ENCODE measurements at regions not wholly inside any gene's neighbourhood (a gene's known extent, or its start where the extent isn't known, plus 50 kb on each side); places are given as distances from the start of the nearest gene placed in this dataset.

DNA sequence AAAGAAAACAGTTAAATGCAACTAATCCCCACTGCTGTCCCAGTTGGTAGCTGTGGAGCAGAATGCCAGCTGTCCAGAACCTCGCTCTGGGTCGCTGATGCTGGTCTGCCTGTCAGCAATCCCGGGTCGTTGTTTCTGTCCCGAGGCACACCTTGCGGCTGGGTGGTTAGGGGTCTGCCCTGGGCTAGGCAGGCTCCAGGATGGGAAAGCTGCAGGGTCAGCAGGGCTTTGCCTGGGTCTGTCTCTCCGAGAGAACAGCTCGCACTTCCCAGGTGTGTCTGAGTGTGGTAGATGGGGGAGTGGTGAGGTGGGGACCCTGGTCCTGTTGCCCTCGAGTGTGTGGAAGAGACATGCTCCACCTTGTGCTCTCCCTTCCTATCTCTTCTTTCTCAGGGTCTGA is 261.2 kb downstream of the CLIC5 start:
- no peak for DNase-seq (ENCODE audit: low read depth in 1 of 2, low spot score in 1 of 2)
- in situ Hi-C loops (cut with HindIII; ENCODE audit: low pct_unique_long_range_greater_than_20kb, low sequenced_read_pairs) = no loop called here
- TF ChIP-seq JUND (IDR thresholded peaks at IDR 0.05; ENCODE audit: low read depth) = no peak

DNA sequence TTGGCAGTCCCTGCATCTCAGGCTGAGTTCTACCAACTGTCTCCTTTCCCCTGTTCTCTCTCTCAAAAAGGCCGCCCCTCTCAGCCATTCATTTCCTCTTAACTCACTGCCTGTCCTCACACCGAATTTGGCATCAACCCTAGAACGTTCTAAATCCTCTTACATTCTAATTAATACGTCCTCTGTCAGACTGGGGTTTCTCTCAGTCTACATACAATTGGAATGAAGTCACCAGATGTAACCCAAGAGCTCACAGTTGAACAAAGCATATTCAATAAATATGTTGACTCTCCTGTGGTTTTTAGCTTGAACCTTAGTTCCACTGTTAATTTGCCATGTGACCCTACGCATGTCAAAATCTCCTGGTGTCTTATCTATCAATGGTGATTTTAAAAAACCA is 269.6 kb downstream of the CLIC5 start:
- no peak for TF ChIP-seq JUND (IDR thresholded peaks at IDR 0.05; ENCODE audit: low read depth)
- in situ Hi-C loops (cut with HindIII; ENCODE audit: low pct_unique_long_range_greater_than_20kb, low sequenced_read_pairs) = no loop called here
- DNase-seq (ENCODE audit: low read depth in 1 of 2, low spot score in 1 of 2) = peak in 1 of 2 experiments; percentile 13

DNA sequence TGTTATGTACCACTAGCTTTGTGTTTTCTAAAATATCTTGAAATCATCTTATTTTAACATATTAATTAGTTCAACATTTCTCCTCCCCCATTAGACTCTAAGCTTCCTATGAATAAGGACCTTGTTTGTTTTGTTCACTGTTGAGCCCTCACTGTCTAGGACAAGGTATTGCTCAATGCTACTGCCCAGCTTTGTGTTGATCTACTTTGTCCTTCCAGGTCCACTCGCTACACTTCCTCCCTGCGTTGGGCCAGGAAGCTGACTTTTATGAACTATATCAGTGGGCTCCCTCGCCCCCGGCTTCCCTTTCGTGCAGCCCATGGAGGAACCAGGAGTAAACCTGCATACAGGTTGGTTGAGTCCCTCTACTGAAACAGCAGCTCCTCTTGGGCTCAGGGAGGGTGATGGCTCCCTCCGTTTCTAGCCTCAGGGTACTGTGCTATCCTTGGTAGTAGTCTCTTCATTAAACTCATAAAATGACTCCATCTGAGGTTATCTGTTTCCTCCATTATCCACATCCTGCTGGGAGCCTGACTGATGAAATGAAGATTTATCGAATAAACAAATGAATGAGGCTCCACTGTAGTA is 272.5 kb downstream of the CLIC5 start:
- in situ Hi-C loops (cut with HindIII; ENCODE audit: low pct_unique_long_range_greater_than_20kb, low sequenced_read_pairs) = no loop called here
- TF ChIP-seq JUND (IDR thresholded peaks at IDR 0.05; ENCODE audit: low read depth) = no peak
- no peak for DNase-seq (ENCODE audit: low read depth in 1 of 2, low spot score in 1 of 2)

DNA sequence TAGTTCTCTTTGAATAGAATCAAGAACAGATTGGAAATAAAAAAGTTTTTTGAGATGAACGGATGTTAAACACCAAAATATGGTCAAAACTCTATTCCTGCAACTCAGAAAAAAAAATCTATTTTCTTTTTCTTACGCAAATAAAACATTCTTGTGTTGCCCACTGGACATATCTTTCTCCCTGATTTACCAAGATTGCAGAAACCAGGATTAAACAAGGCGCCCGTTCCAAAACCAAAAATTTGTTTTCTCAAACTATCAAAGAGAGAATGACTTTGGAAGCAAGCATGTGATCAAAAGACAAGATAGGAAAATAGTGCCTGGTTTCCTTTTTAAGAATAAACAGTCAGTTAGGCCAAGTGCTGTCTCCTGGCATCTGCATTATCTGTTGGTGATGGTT is 273.1 kb downstream of the CLIC5 start:
- in situ Hi-C loops (cut with HindIII; ENCODE audit: low pct_unique_long_range_greater_than_20kb, low sequenced_read_pairs) = no loop called here
- no peak for DNase-seq (ENCODE audit: low read depth in 1 of 2, low spot score in 1 of 2)

DNA sequence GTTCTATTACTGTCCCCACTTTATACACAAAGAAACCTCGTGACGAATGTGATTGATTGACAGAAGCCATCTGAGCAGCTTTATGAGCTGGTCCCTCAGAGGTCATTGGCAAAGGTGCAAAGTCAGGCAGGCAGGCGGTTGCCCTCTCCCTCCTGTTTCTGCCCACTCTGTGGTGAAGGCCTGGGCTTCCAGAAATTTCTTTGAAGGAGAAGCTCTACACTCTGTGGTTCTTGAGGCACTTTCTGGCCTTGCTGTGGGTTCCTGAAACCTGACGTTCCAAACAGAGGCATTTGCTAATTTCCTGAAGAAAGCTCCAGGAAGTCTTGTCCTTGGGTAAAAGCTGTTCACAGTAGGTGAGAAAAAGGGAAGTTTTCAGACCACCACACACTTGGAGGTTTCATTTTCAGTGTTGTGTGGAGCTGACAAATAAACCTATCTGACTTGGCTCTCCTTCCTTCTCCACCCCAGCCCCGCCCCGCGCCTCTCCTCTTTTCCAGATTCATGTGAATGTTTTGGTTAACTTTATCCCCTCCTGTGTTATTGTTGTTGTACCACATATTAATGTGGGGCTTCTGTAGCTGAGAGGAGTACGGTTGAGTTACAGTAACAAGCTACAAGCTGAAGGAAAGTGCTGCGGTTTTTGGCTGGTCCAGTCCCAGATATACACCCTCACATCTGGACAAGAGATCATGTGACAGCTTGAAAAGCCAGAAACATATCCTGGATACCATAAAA is 274.1 kb downstream of the CLIC5 start:
- in situ Hi-C loops (cut with HindIII; ENCODE audit: low pct_unique_long_range_greater_than_20kb, low sequenced_read_pairs) = no loop called here
- no peak for DNase-seq (ENCODE audit: low read depth in 1 of 2, low spot score in 1 of 2)
- no peak for TF ChIP-seq JUND (IDR thresholded peaks at IDR 0.05; ENCODE audit: low read depth)

More for the DNA sequence above, 273.1 kb downstream of the CLIC5 start:
- no peak for TF ChIP-seq JUND (IDR thresholded peaks at IDR 0.05; ENCODE audit: low read depth)

DNA sequence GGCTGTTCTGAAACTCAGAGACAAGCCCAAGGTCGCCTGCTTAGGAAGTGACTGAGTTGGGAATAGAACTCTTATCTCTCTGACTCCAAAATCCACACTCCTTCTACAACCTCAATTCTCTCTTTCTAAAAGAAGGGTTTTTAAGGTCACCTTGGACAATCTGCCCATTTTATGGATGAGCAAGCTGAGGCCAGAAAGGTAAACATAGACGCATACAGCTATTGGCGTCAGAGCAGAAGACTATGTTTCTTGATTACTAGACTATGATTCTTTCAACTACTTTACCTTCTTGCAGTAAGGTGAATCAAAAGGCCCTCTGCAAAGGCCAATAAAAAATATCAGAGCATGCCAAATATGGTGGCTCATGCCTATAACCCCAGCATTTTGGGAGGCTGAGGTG is 276.6 kb downstream of the CLIC5 start:
- in situ Hi-C loops (cut with HindIII; ENCODE audit: low pct_unique_long_range_greater_than_20kb, low sequenced_read_pairs) = no loop called here
- no peak for DNase-seq (ENCODE audit: low read depth in 1 of 2, low spot score in 1 of 2)
- no peak for TF ChIP-seq JUND (IDR thresholded peaks at IDR 0.05; ENCODE audit: low read depth)

DNA sequence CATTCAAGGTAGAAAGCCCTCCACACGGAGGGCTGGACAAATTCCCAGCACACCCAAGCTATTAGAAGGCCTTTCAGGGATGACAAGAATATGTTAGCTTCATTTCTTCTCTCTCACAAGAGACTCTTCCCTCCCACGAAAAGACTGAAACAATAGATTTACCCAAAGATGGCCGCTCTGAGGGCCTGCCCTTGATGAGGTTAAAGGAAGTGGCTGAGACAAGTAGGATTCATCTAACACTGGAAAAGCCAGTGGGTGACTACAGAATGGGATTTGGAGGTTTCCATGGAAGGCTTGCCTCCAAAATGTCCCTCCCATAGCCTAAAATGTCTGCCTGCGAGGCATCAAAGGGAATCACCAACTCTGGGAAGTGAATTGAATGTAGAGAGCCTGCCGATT is 277.6 kb downstream of the CLIC5 start:
- no peak for TF ChIP-seq JUND (IDR thresholded peaks at IDR 0.05; ENCODE audit: low read depth)
- no peak for DNase-seq (ENCODE audit: low read depth in 1 of 2, low spot score in 1 of 2)
- in situ Hi-C loops (cut with HindIII; ENCODE audit: low pct_unique_long_range_greater_than_20kb, low sequenced_read_pairs) = no loop called here

DNA sequence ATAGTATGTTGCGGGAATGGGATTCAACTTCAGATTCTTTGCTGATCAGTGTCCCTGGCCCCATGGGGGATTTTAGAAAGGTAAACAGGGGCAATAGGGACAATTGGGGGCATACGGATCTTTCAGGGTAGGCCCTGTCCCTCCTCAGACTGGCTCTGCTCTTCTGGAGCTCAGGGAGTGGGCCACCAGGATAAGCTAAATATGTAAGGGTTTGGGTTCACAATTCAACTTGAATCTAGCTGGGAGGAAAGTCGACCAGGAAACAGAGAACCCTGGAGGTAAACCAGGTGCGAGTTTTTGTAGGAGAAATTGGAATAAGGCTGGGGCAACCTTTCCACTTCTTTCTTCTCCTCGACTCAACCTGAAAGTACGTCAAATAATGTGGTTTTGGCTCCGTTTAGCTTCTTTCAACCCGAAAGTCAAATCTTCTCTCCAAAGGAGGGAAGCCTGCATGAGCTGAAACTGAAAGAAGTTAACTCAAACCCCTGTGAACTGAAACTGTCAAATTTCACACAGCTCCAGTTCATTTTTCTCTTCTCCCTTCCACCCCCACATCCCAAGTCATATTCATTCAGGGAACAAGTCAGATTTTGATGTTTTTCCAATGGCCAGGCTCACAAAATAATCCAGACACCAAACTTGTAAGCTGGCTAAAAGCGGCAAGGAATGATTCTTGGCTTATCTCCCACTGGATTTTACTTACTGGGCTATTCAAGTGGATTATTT is 278.2 kb downstream of the CLIC5 start:
- no peak for DNase-seq (ENCODE audit: low read depth in 1 of 2, low spot score in 1 of 2)
- no peak for TF ChIP-seq JUND (IDR thresholded peaks at IDR 0.05; ENCODE audit: low read depth)
- in situ Hi-C loops (cut with HindIII; ENCODE audit: low pct_unique_long_range_greater_than_20kb, low sequenced_read_pairs) = no loop called here

DNA sequence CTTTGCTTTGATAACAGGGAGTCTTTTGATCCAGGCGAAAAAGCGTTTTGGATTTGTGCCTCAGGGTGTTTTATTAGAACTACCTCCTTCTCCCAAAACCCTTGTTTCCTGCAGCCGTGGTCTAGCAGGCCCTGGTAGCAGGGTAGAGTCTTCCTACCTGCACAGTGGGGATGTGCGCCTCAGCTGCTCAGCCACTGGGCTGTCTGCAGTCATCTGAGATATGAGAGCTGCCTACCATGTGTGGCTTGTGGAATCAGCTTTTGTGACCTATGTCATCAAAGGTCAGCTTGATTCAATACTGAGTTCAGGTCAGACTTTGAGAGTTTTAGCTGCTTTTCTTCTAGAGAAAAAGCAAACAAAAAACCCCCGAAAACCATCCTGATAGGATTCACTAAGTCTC is 279.5 kb downstream of the CLIC5 start:
- TF ChIP-seq JUND (IDR thresholded peaks at IDR 0.05; ENCODE audit: low read depth) = no peak
- no peak for DNase-seq (ENCODE audit: low read depth in 1 of 2, low spot score in 1 of 2)
- in situ Hi-C loops (cut with HindIII; ENCODE audit: low pct_unique_long_range_greater_than_20kb, low sequenced_read_pairs) = no loop called here

DNA sequence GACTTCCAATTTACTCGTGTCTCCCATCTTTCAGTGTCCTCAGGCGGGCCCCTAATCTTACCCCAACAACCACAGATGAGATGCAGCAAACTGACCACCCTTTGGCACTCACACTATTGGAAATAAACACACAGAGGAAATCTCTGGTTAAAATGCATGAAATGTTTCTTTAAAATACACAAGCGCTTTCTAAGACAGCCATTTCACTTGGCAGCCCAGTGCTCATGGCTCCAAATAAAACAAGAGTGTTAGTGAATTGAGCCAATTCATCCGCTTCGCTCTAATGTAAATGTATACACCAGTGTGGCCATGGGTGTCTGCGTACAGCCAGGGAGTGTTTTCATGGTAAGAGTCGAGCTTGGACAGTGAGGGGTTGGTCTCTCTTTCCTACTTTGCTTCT is 282.9 kb downstream of the CLIC5 start:
- no peak for DNase-seq (ENCODE audit: low read depth in 1 of 2, low spot score in 1 of 2)
- in situ Hi-C loops (cut with HindIII; ENCODE audit: low pct_unique_long_range_greater_than_20kb, low sequenced_read_pairs) = no loop called here
- TF ChIP-seq JUND (IDR thresholded peaks at IDR 0.05; ENCODE audit: low read depth) = no peak

DNA sequence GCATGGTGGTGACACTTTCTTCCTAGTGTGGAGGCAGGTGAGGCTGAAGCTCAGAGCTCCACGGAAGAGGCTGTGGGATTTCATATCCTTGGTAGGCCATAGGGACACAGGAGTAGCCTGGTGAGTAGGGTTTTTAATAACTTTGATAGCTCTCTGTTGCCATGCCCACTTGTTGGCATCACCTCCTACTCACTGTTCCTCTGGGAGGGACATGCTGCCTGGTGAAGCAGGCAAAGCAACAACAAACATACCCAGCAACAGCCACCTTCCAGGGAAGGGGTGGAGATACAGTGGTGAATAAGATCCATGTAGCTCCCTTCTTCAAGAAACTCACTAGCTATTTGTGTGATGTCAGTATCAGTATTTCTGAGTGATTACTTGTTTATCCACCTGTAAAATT is 285.4 kb downstream of the CLIC5 start:
- in situ Hi-C loops (cut with HindIII; ENCODE audit: low pct_unique_long_range_greater_than_20kb, low sequenced_read_pairs) = no loop called here
- no peak for TF ChIP-seq JUND (IDR thresholded peaks at IDR 0.05; ENCODE audit: low read depth)
- DNase-seq (ENCODE audit: low read depth in 1 of 2, low spot score in 1 of 2) = no peak

DNA sequence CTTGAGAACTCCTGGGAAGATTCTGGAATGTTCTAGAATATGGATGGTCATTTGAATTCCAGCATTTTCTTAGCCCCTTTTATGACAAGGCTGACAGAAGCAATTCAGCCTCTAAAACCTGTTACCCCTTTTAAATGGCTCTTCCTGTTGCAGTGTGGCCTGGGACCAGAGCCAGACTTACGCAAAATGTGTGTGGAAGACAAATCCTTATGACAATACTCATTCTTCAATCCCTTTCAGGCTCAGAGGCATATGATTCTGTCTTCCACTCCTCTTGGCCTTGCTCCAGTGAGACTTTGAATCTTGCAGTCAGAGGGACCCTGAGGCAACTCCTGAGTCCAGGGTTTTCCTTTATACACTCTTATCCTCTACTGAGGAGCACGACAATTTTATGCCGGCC is 287.0 kb downstream of the CLIC5 start:
- TF ChIP-seq JUND (IDR thresholded peaks at IDR 0.05; ENCODE audit: low read depth) = no peak
- DNase-seq (ENCODE audit: low read depth in 1 of 2, low spot score in 1 of 2) = peak in 1 of 2 experiments; percentile 24
- in situ Hi-C loops (cut with HindIII; ENCODE audit: low pct_unique_long_range_greater_than_20kb, low sequenced_read_pairs) = no loop called here

DNA sequence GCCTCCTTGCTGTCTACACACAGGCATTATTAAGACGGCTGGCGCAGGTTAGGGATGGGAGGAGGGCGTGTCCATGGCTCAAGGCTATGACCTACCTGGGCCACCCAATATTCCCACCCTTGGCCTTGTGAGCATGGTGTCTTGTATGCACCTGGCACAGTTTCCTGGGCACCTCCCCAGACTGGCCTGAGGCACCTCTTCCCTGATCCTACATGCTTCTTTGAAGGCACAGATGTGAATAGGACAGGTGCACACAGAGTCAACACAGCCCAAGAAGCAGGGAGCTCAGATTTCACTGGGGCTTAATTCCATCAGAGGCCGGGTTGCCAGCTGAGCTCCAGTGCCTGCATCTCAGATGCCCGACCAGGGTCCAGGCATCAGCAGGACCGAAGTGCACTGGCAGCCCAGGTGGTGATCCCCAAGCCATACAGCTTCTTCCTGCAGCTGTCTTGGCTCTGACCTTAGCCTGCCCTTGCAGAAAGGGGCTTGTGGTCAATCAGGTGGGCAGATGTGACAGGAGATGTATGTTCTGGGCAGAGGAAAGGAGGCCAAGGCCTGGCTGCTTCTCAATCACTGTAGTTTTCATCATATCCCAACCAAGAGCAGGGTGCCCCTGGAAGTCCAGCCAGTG is 287.7 kb downstream of the CLIC5 start:
- in situ Hi-C loops (cut with HindIII; ENCODE audit: low pct_unique_long_range_greater_than_20kb, low sequenced_read_pairs) = no loop called here
- no peak for TF ChIP-seq JUND (IDR thresholded peaks at IDR 0.05; ENCODE audit: low read depth)
- DNase-seq (ENCODE audit: low read depth in 1 of 2, low spot score in 1 of 2) = peak in 1 of 2 experiments; percentile 34

All from T47D (cell line).